ENCODE measurements at regions not wholly inside any gene's neighbourhood (a gene's known extent, or its start where the extent isn't known, plus 50 kb on each side); places are given as distances from the start of the nearest gene placed in this dataset.
"Not testable (repeated sequence)": the region's sequence is repeated elsewhere in the genome, so short reads cannot be mapped to it uniquely, and the experiment has no call there.

- no peaks in the 10 kb centered on the region for H3K9me3 Mint-ChIP-seq
- CTCF ChIA-PET: no interaction called here
- no peaks in the 10 kb centered on the region for H3K4me1 Mint-ChIP-seq
- TF ChIP-seq CTCF (IDR thresholded peaks at IDR 0.05): no peak
- no peak for ATAC-seq (ENCODE audit: low read depth)
- H3K4me3 Mint-ChIP-seq: no peak overlapping the region
- no peak overlapping the region for H3K27ac Mint-ChIP-seq
- DNase-seq: no peak
- no peaks in the 10 kb centered on the region for H3K36me3 Mint-ChIP-seq (ENCODE audit: low read depth)
- intact Hi-C loops (cut with micrococcal nuclease): no loop called here
- H3K27me3 Mint-ChIP-seq: no peaks in the 10 kb centered on the region
- POLR2A ChIA-PET: no interaction called here
Measured at GRCh38 chr4:169934794-169935429, 91.3 kb downstream of the MFAP3L start.

DNA sequence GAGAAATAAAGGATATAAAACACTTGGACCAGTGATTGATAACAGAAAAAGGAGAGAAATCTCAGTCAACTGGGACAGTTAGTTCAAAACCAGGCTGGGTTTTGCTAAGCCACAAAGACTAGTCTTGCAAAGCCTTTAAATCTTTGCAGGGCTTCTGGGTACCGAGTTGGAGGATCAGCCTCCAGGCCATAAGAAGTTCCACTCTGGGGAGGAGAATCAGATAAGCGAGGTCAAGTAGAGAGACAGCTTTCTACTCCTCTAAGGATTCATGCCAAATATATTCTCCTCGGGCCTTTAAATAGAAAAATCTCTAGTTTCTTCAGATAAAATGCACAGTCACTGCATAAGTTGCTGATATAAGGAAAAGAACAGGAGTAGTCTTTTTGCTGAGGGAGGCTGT lies 92.7 kb downstream of the MFAP3L start:
- H3K36me3 Mint-ChIP-seq (ENCODE audit: low read depth): no peaks in the 10 kb centered on the region
- ChIA-PET POLR2A (no interaction called here), CTCF (no interaction called here)
- no peaks in the 10 kb centered on the region for H3K4me1 Mint-ChIP-seq
- H3K9me3 Mint-ChIP-seq: no peaks in the 10 kb centered on the region
- no peak overlapping the region for H3K27ac Mint-ChIP-seq
- no peak for TF ChIP-seq CTCF (IDR thresholded peaks at IDR 0.05)
- ATAC-seq (ENCODE audit: low read depth): no peak
- H3K27me3 Mint-ChIP-seq: peaks cover 3% of the 10 kb centered on the region
- no peak for DNase-seq
- H3K4me3 Mint-ChIP-seq: no peak overlapping the region
- intact Hi-C loops (cut with micrococcal nuclease): no loop called here

DNA sequence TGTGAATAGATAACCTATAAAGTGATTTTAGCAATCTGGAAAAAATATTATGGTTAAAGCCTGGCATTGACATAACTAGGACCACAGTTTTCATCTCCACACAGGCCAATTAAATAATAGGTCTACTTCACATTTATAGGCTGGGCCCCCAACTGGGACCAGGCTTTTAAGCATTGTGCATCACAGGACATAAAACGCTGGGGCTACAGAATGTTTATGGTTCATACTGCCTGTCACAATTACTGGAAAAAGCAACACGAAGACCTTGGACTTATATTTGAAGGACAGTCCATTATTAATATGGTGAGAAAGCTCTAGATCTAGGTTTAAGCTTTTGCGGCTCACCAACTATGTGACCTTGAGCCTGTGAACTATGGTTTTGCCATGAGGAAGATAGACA lies 94.2 kb downstream of the MFAP3L start:
- Mint-ChIP-seq H3K27me3 (peaks cover 3% of the 10 kb centered on the region), H3K9me3 (no peaks in the 10 kb centered on the region), H3K36me3 (ENCODE audit: low read depth) (no peaks in the 10 kb centered on the region), H3K4me1 (no peaks in the 10 kb centered on the region), H3K4me3 (no peak overlapping the region), H3K27ac (no peak overlapping the region)
- CTCF ChIA-PET: no interaction called here
- ATAC-seq (ENCODE audit: low read depth): no peak
- TF ChIP-seq CTCF (IDR thresholded peaks at IDR 0.05): no peak
- DNase-seq: no peak
- POLR2A ChIA-PET: no interaction called here
- intact Hi-C loops (cut with micrococcal nuclease): no loop called here

DNA sequence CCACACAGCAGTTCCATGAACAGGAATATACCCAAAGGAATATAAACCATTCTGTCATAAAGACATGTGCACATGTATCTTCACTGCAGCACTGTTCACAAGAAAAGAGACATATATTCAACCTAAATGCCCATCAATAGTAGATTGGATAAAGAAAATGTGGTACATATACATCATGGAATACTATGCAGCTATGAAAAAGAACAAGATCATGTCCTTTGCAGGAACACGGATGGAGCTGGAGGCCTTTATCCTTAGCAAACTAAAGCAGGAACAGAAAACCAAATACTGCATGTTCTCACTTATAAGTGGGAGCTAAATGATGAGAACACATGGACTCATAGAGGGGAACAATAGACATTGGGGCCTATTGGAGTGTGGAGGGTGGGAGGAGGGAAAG lies 95.4 kb downstream of the MFAP3L start:
- H3K27ac Mint-ChIP-seq; ATAC-seq (ENCODE audit: low read depth); H3K9me3 Mint-ChIP-seq; CTCF ChIA-PET; POLR2A ChIA-PET; H3K4me1 Mint-ChIP-seq; intact Hi-C loops (cut with micrococcal nuclease); DNase-seq; H3K27me3 Mint-ChIP-seq; H3K36me3 Mint-ChIP-seq (ENCODE audit: low read depth); H3K4me3 Mint-ChIP-seq: not testable (repeated sequence)

- no peak for TF ChIP-seq CTCF (IDR thresholded peaks at IDR 0.05)
- ChIA-PET CTCF (no interaction called here), POLR2A (no interaction called here)
- Mint-ChIP-seq H3K36me3 (ENCODE audit: low read depth) (no peaks in the 10 kb centered on the region), H3K27ac (no peak overlapping the region), H3K4me1 (no peaks in the 10 kb centered on the region), H3K4me3 (no peak overlapping the region), H3K27me3 (peaks cover 3% of the 10 kb centered on the region), H3K9me3 (no peaks in the 10 kb centered on the region)
- intact Hi-C loops (cut with micrococcal nuclease): no loop called here
- ATAC-seq (ENCODE audit: low read depth): no peak
- DNase-seq: no peak
Measured at GRCh38 chr4:169927280-169927679, 98.9 kb downstream of the MFAP3L start.

DNA sequence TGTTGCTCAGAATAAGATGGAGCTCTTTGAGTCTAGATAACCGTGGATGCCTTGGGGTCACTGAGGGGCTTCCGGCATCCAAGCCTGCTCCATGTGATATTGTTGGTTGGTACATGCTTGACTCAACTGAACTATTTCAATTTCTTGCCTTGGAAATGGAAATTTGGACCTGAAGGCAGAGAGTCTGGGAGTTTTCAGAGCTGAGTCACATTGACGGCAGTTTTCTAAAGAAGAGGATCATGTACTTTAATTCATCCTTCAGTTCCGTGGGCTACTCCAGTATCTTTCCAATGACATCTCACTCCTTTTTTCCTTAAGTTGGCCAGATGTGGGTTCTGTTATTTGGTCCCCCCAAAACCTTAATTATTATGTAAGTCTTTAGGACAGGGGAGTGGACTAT lies 100.5 kb downstream of the MFAP3L start:
- POLR2A ChIA-PET: no interaction called here
- no peak for TF ChIP-seq CTCF (IDR thresholded peaks at IDR 0.05)
- Mint-ChIP-seq H3K27me3 (peaks cover 3% of the 10 kb centered on the region), H3K36me3 (ENCODE audit: low read depth) (no peaks in the 10 kb centered on the region), H3K4me1 (no peaks in the 10 kb centered on the region), H3K4me3 (no peak overlapping the region), H3K27ac (no peak overlapping the region), H3K9me3 (no peaks in the 10 kb centered on the region)
- DNase-seq (no peak), ATAC-seq (ENCODE audit: low read depth) (no peak)
- intact Hi-C loops (cut with micrococcal nuclease): no loop called here
- CTCF ChIA-PET: no interaction called here
